GM19043 (cell line): ENCODE measurements at regions not wholly inside any gene's neighbourhood (a gene's known extent, or its start where the extent isn't known, plus 50 kb on each side); places are given as distances from the start of the nearest gene placed in this dataset.

Source experiments
- ATAC-seq: cut with Tn5 transposase; IDR thresholded peaks from one replicate; pipeline ENCODE4 v1.9.1; 2021; ENCODE audit warnings: low read depth; ENCODE audit not compliant: unreplicated experiment

DNA sequence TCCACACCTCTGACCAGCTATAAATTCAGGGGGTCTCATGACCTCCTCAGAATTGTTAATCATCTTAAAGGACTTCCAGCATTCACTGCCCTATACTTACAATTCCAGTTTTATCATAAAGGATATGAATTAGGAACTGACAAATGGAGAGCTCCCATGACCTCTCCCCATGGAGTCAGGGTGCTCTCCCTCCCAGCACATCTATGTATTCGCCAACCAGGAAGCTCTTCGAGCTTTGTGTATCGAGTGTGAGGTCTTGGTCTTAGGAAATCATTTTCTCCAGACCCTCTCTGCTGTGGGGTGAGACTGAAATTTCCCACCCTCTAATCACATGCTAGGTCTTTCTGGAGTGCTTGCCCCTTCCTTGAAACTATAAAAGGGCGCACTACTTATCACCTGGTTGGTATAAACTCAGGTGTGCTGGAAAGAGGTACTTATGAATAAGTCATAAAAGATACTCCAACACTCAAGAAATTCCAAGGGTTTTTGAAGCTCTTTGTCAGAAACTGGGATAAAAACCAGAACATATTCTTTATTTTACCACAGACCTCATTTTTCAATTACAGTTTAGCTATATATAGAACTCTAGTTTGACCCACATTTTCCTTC is 238.4 kb upstream of the OPRM1 start:
- no peak for ATAC-seq

DNA sequence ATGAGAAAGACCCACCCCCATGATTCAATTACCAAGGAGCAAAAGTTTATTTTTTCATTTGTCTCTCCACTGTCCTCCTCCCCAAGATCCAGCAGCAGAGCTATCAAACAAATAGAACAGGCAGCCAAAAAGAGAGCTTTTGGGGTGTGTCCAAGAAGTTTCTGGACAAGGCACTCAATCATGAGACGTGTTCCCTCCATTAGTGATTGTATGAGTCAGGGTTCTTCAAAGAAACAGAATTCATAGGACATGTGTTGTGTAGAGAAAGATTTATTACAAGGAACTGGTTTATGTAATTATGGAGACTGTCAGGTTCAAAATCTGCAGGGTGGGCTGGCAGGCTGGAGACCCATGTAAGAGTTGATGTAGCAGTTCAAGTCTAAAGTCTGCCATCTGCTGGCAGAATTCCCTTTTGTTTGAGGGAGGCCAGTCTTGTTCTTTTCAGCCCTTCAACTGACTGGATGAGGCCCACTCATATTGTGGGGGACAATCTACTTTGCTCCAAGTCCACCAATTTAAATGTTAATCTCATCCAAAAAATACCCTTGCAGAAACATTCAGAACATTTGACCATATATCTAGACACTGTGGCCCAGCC is 248.1 kb upstream of the OPRM1 start:
- ATAC-seq, result no peak

DNA sequence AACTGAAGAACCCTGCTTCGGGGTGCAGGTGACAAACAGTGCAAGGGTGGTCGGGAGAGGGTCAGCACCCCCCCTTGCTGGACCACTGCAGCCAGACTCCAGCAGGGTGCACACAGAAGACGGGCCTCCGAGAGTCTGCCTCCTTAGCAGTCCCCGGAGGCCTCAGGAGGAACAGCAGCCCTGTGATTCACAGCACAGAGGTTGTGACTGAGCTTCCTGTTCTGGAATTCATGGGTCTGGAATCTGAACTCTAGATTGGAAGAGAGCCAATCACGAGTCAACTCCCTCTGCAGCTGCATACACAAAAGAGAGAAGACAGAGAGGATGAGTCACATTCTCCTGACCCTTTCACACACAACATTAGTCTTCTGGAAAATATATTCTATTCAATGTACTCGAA is 249.0 kb upstream of the OPRM1 start:
- no peak for ATAC-seq

DNA sequence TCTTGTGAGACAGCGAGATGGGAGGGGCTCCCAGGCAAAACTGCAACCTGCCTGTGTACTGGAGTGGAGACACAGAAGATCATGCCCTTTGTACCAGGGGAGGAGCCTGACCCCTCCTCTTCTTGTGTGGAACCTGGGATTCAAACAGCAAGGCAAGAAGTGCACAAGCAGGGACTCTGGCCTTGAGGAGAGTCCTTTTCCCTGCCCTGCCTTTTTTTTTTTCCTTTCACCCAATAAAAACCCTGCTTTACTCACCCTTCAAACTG is 251.8 kb upstream of the OPRM1 start:
- no peak for ATAC-seq

DNA sequence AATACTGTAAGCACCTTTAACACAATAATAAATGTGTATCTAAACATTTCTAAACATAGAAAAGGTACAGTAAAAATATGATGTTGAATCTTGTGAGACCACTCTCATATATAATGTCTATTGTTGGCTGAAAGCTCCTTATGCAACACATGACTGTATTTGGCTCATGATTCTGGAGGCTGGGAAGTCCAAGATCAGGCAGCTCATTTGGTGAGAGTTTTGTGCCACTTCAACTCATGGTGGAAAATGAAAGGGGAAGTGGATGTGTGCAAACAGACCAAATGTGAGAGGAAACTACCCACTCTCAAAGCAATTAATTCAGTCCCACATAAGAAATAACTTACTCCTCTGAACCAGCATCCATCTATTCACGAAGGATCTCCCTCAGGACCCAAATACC is 257.7 kb upstream of the OPRM1 start:
- no peak for ATAC-seq

DNA sequence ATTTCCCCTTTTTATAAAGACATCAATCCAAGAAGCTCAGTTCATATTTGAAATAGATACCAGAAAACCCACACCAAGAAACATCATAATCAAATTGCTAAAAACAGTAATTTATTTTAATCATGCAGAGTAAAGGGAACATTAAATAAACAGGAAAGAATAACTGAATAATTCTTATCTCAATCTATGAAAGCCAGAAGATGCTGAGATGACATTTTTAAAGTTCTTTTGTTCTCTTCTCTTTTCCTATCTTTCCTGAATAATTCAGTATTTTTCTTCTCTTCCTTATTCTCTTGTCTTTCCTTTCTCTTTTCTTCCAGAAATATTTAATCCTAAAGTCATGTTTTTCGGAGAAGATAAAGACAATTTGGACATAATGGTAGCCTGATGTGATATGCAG is 259.0 kb upstream of the OPRM1 start:
- no peak for ATAC-seq

DNA sequence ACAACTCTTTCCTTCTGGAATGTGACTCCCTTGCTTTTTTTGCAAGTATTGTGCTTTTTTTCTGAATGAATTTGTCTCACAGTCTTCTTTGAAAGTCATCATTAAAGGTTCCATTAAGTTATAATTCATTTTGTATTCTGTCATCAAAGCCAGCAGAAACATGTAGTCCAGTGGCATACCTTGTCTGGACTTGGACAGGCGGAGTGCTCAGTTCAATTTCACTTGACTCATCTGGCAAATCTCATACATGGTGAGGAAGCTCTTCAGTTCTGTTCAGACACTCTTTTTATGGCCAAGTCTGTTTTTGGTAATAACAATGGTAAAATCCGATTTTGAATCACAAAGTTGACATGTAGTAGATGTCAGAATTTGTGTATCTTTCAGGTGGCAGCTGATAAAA is 260.8 kb upstream of the OPRM1 start:
- no peak for ATAC-seq

DNA sequence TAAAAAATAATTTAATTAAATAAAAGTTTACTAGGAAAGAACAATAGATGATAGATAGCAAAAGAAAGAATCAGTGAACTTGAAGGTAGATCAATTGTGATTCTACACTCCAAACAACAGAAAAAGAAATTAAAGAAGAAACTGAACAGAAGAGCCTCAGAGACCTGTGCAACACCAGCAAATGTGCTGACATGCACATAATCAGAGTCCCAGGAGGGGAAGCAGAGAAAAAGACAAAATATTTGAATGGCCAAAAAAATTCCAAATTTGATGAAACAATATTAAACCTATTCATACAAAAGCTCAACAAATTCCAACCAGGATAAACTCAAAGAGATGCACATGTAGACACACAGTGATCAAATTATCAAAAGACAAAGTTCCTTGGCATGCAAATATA is 267.5 kb upstream of the OPRM1 start:
- ATAC-seq, result no peak

DNA sequence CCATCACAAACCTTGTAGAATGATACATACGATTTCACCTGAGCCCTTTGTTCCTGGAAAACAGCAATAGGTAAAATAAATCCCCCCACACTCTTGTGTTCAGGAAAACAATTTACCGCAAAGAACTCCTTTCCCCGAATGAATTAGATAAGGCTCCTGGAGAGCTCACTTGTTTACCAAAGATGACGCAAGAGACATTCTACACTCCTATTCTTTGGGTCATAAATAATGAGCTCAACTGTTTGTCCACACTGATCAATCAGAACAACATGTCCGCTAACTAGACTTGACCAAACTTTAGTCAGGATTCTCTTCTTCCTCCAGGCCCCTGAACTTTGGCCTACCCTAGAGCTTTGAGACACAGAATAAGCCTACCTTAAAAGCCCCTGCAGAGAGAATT is 271.9 kb upstream of the OPRM1 start:
- ATAC-seq, result no peak

DNA sequence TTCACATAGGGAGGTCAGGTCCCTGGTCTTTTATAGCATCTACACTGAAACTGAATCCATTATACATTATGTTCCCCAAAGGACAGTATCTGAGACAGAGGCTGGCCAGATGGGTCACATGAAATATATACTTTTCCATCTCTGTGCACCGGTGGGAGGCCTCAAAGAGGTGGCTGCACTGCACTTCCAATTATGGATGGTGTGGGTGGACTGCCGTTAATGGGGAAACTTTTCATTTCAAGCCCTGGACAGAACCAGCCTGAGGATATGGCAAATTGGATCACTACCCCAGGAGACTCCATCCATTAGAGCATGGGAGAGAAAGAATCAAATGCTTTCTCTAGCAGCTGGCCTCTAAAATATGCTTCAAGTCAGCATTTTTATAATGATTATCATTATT is 280.5 kb upstream of the OPRM1 start:
- ATAC-seq, result no peak

DNA sequence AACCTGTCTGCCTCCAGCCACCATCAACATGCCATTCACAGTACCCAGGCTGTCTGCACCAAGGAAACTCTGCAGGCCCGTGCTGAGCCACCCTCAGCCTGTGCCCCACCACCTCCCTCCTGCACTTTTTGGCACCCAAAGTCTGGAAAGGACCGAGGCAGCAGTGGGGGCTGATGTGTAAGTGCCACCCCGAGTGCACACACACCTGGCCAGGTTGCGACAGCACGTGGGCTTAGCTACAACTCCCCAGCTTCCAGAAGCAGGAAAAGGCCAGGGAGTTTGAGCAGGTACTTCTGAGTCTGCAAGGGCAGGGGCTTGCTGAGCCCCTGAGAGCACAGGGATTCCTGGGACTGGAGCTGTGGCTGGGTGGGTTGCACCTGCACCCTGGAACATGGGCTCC is 303.3 kb upstream of the OPRM1 start:
- no peak for ATAC-seq

DNA sequence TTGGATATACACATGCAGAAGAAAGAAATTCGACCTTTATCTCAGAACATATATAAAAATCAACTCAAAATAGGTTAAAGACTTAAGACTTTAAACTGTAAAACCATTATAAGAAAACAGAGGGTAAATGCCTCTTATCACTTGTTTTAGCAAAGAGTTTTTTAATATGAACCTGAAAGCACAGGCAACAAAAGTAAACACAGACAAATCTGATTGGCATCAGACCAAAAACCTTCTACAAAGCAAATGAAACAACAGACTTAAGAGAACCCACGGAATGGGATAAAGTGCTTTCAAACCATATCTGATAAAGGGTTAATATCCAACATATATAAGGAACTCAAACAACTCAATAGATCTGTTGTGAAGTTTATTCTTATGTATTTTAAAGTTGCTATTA is 309.9 kb upstream of the OPRM1 start:
- ATAC-seq, result no peak

DNA sequence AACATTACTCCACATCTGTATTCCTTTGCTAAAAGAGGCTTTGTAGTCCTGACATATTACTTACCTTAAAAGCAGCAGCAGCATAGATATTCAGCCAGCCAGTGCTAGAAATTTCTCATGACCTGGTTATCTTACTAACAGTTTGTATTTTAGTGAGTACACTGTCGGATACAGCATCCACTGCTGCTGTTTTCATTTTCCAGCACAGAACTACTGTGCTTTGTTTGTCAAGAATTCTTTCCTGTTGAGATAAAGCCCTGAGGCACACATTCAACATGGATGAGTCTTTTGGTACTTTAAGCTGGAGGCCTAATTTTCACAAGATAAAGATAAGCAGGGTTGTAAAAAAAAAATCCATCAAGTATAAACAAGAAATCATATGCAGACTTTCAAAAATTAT is 311.2 kb upstream of the OPRM1 start:
- no peak for ATAC-seq

DNA sequence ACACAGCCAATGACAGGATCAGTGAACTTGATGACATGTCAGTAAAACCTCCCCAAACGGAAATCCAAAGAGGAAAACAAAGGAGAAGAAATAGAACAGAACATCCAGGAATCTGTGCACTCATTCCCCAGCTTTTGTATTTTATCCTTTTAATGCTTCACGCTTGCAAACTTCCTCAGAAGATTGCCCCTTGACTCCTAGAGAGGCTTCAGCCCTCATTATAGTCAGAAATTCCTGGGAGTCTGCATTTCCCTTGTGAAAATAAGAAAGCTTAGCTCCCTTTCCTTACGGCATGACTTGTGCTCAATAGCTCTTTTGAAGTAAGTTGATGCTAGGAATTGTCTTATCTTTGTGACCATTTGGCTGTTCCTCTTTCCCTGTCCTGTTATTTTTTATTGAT is 313.6 kb upstream of the OPRM1 start:
- no peak for ATAC-seq

DNA sequence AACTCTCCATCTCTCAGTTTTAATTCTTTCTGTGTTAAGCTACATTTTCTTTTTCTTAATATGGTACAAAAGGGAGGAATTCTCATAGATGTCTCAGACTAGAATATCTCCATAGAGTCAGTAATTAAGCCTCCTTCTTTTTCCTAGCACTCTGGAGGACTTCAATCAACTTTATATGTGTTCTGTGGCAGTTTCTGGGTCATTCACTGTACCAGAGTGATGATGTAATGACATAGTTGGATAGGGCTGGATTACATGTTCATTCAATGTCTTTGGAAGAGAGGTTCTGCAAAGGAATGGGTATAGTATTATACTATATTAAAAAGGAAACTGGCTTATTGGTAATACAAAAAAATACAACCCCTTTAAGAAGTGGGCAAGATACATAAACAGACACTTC is 318.3 kb upstream of the OPRM1 start:
- no peak for ATAC-seq

DNA sequence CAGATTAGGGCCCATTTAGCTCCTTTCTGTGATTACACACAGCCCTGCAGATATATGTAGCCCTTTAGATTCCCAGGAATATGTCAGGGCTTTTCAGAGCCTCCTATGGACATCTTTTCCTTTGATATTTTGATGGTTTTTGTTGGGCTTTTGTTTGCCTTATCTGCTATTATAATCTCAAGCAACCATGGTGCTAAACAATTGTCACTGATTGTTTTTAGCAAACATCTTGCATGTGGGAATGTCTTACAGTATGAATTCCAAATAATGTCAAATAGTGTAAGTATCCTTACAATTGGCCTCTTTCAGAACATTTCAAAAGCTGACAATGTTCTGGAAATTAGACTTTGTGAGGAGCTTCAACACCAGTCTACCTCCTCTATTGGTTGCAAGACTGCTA is 333.6 kb upstream of the OPRM1 start:
- ATAC-seq, result no peak

DNA sequence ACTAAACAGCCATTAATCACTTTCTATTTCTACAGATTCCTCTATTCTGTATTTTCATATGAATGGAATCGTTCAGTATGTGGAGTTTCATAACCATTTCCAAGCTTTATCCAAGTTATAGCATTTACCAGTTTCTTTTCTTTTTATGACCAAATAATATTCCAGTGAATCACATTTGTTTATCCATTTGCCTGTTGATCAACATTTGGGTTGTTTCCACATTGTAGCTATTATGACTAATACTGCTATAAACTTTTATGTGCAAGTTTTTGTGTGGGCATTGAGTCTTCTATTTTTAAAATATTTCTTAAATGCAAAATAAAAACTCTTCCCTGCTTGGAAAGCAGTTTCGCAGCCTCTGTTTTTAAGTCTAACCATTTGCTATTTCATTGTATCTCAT is 336.4 kb upstream of the OPRM1 start:
- no peak for ATAC-seq

DNA sequence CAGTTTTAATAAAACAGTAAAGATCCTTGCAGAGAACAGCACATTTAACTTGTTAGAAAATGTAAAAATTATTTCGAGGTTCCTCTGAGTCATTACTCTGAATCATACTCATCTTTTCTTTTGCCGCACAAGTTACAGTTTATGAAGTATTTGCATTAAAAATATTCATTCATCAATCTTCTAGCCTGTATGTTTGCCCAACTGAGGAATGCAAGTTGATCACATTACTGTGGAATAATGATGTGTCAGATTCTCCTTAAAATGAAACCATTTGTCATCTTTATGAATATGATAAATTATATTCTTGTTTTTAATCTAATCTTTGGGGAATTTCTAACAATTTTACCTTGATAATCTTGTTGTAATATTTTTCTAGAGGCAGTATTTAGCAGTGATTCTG is 340.4 kb upstream of the OPRM1 start:
- ATAC-seq, result no peak

DNA sequence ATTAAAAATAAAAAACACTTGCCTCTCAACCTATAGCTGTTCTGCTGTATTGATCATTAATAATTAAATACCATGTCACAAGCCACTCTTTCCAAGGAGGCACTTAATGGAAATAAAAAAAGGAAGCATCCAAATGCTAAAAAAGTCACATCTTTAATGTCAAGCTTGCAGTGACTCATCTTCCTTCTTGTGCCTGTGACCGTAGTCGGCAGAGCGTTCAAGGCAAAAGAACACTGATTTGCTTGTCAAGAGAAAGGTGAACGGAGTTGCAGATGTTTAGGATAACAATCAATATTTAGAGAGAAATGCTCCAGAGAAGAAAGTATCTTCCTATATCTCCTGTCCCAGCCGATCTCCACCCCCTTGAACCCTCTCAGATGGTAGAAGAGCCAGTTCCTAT is 341.0 kb upstream of the OPRM1 start:
- no peak for ATAC-seq

DNA sequence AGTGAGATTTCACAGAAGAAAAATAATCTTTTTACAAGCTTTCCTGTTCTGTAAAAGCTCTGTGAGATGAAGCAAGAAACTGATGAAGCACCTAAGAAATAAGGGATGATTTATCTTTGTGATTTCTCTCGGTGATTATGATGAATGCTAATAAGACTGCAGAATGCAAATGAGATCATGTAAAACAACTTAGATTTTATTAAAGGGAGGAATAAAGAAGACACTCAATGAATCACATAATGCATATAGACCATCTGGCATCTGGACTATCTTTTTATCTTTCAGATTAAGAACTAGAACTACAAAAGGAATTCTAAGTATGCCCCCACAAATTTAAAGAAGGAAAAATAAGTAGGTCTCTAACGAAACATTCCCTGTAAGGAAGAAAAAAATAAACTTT is 361.5 kb upstream of the OPRM1 start:
- no peak for ATAC-seq

DNA sequence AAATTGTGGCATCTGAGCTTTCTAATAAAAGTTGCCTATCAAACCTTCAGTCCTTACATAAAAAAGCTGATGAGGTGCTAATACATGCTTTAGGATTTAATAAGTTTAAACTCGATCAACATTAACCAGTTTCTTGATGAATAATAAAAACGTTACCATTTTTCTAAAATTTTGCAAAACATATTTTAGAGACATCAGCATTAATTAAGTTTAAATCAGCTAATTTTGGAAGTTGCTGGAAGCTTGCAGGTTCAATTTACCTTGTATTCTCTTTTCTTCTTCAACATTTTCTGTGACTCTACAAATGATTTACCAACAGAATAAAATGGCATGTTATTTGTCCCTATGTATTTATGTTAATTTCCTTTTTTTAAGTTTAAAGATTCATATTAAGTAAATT is 365.3 kb upstream of the OPRM1 start:
- ATAC-seq, result no peak

DNA sequence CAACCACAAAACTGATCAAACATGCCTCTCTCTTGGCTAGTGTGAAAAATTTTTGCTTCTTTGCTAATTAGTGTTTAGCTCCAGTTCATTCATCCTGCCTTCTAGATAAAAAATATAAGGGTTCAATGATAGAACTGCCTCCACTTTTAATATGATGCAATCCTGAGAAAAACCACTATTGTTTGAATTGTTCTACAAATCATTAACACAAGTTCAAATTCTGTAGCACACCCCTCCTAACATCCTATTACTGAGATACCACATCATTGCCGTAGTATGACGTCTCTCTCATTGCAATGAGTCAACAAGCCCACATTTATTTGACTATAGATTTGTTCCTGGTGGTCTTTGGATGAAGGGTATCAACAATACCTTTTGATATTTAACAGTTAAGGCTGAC is 365.8 kb upstream of the OPRM1 start:
- ATAC-seq, result no peak

DNA sequence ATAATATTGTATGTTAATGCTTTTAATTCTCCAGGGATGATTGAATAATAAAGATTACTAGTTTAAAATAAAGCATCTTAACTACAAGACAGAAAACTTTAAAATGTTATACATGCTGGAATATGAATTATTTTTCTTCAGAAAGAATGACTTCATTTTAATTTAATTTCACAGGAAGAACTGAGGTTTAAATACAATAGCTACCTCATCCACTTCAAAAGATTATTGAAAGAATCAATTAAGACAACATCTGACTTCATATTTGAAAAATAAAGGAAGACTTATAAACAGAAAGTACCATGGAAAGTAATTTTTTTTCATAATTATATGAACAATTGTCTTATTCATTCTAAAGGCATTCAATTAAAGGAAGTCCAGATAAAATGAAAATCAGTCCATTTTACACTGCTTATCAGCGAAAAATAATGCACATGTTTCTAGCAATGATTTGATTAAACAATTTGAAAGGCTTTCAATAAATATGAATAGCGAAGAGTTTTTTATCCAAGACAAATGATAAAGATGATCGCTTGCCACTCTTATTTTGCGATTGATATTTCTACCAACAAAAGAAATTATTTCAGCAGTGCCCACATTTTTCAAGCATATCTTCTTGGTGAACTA is 368.5 kb upstream of the OPRM1 start:
- ATAC-seq, result no peak
